ENCODE measurements at regions not wholly inside any gene's neighbourhood (a gene's known extent, or its start where the extent isn't known, plus 50 kb on each side); places are given as distances from the start of the nearest gene placed in this dataset.

GRCh38 chr3:72180405-72180804, 395.5 kb upstream of the PROK2 start:
- DNase-seq (no peak), ATAC-seq (ENCODE audit: low read depth in 2 of 2) (no peak)
- Mint-ChIP-seq H3K27ac (no peak overlapping the region), H3K4me1 (peaks cover 0 to 15% (median 0%) of the 10 kb centered on the region in 4 donors), H3K4me3 (no peak overlapping the region), H3K36me3 (no peaks in the 10 kb centered on the region), H3K27me3 (peaks cover 29% of the 10 kb centered on the region), H3K9me3 (peaks cover 0 to 5% (median 0%) of the 10 kb centered on the region in 7 donors)
- Histone ChIP-seq H3K27me3 (ENCODE audit: control insufficient read depth, insufficient read depth, low read length) (peaks cover 12% of the 10 kb centered on the region), H3K36me3 (ENCODE audit: control insufficient read depth, insufficient read depth, low read length) (no peaks in the 10 kb centered on the region), H3K9me3 (ENCODE audit: control insufficient read depth in 2 of 2, low read length in 2 of 2) (no peaks in the 10 kb centered on the region), H3K27ac (ENCODE audit: insufficient read depth, low read length, poor library complexity, severe bottlenecking) (no peak overlapping the region), H3K4me3 (ENCODE audit: low read depth, low read length) (no peak overlapping the region), H3K4me1 (ENCODE audit: control insufficient read depth, insufficient read depth, low read length, poor library complexity, severe bottlenecking) (peaks cover 7% of the 10 kb centered on the region)

- Histone ChIP-seq H3K9me3 (ENCODE audit: control insufficient read depth in 2 of 2, low read length in 2 of 2) (no peaks in the 10 kb centered on the region), H3K4me3 (ENCODE audit: low read depth, low read length) (no peak overlapping the region), H3K27ac (ENCODE audit: insufficient read depth, low read length, poor library complexity, severe bottlenecking) (no peak overlapping the region), H3K4me1 (ENCODE audit: control insufficient read depth, insufficient read depth, low read length, poor library complexity, severe bottlenecking) (peaks cover 7% of the 10 kb centered on the region), H3K36me3 (ENCODE audit: control insufficient read depth, insufficient read depth, low read length) (no peaks in the 10 kb centered on the region), H3K27me3 (ENCODE audit: control insufficient read depth, insufficient read depth, low read length) (peaks cover 14% of the 10 kb centered on the region)
- DNase-seq (no peak), ATAC-seq (ENCODE audit: low read depth in 2 of 2) (no peak)
- H3K27ac Mint-ChIP-seq = no peak overlapping the region
- peaks cover 0 to 5% (median 0%) of the 10 kb centered on the region in 7 donors for H3K9me3 Mint-ChIP-seq
- no peaks in the 10 kb centered on the region for H3K36me3 Mint-ChIP-seq
- peaks cover 0 to 15% (median 0%) of the 10 kb centered on the region in 4 donors for H3K4me1 Mint-ChIP-seq
- H3K4me3 Mint-ChIP-seq = no peak overlapping the region
- peaks cover 34% of the 10 kb centered on the region for H3K27me3 Mint-ChIP-seq
Measured at GRCh38 chr3:72179107-72179464, 394.1 kb upstream of the PROK2 start.

GRCh38 chr3:72178463-72179106, 393.6 kb upstream of the PROK2 start:
- H3K27me3 Mint-ChIP-seq = peaks cover 39% of the 10 kb centered on the region
- no peak overlapping the region for H3K27ac Mint-ChIP-seq
- Histone ChIP-seq H3K27me3 (ENCODE audit: control insufficient read depth, insufficient read depth, low read length) (peaks cover 14% of the 10 kb centered on the region), H3K9me3 (ENCODE audit: control insufficient read depth in 2 of 2, low read length in 2 of 2) (no peaks in the 10 kb centered on the region), H3K4me3 (ENCODE audit: low read depth, low read length) (no peak overlapping the region), H3K4me1 (ENCODE audit: control insufficient read depth, insufficient read depth, low read length, poor library complexity, severe bottlenecking) (peaks cover 7% of the 10 kb centered on the region), H3K27ac (ENCODE audit: insufficient read depth, low read length, poor library complexity, severe bottlenecking) (no peak overlapping the region), H3K36me3 (ENCODE audit: control insufficient read depth, insufficient read depth, low read length) (no peaks in the 10 kb centered on the region)
- no peak overlapping the region for H3K4me3 Mint-ChIP-seq
- H3K9me3 Mint-ChIP-seq = peaks cover 0 to 3% (median 0%) of the 10 kb centered on the region in 7 donors
- ATAC-seq (ENCODE audit: low read depth in 2 of 2) = no peak
- H3K36me3 Mint-ChIP-seq = no peaks in the 10 kb centered on the region
- DNase-seq = peak in 1 of 3 donors; percentile 27
- H3K4me1 Mint-ChIP-seq = peaks cover 0 to 15% (median 0%) of the 10 kb centered on the region in 4 donors

DNA sequence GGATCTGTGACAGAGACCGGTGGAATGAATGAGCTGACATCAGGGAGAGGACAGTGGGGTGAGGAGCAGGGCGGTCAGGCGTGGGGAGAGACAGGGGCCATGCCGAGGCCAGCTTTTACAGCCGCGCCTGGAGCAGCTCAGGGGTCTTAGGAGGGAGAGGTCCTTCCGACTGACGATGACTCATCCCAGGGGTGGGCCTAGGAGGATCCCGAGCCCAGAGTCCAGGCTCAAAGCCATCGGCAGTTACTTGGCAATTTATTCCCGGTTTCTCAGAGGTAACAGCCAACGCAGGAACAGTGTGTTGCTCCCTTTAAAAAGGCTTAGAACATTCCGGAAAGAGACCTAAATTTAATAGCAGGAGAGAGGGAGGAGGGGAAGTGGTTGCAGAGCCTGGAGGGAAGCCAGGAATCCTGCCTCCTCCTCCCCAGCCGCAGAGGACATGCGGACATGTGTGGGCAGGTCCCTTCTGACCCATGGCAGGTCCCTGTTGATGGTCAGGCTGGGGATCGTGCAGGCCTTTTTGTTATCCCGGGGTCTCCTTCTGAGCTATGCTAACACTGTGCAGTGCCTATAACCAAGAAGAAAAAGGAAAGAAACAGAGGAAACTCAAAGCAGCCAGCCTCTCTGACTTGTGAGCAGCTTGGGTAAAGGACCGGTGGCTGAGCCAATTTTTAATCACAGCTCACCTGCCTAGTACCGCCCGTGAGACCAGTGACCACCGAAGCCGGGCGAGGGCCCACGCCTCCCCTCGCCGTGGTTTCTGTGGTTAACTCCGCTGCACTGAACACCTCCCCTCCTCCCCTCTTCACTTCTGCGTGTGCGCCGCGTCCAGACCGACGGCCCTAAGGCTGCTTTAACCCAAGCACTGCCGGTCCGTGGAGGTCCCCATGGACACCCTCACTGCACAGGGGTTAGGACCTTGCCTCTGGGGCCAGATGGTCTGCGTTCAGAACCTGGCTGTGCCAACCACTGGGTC, 392.4 kb upstream of the PROK2 start:
- no peaks in the 10 kb centered on the region for H3K36me3 ChIP-seq (ENCODE audit: control insufficient read depth, insufficient read depth, low read length)
- H3K27me3 ChIP-seq (ENCODE audit: control insufficient read depth, insufficient read depth, low read length) = peaks cover 9% of the 10 kb centered on the region
- peaks cover 0 to 15% (median 0%) of the 10 kb centered on the region in 4 donors for H3K4me1 Mint-ChIP-seq
- H3K27ac Mint-ChIP-seq = no peak overlapping the region
- H3K4me3 Mint-ChIP-seq = peak overlapping the region in 2 of 4 donors; percentile 14 to 42
- H3K27ac ChIP-seq (ENCODE audit: insufficient read depth, low read length, poor library complexity, severe bottlenecking) = no peak overlapping the region
- H3K4me1 ChIP-seq (ENCODE audit: control insufficient read depth, insufficient read depth, low read length, poor library complexity, severe bottlenecking) = peaks cover 7% of the 10 kb centered on the region
- H3K27me3 Mint-ChIP-seq = peaks cover 35% of the 10 kb centered on the region
- DNase-seq (peak in 1 of 3 donors; percentile 47), ATAC-seq (ENCODE audit: low read depth in 2 of 2) (no peak)
- no peaks in the 10 kb centered on the region for H3K36me3 Mint-ChIP-seq
- peaks cover 0 to 3% (median 0%) of the 10 kb centered on the region in 7 donors for H3K9me3 Mint-ChIP-seq
- no peaks in the 10 kb centered on the region for H3K9me3 ChIP-seq (ENCODE audit: control insufficient read depth in 2 of 2, low read length in 2 of 2)
- H3K4me3 ChIP-seq (ENCODE audit: low read depth, low read length) = peak overlapping the region; percentile 21

DNA sequence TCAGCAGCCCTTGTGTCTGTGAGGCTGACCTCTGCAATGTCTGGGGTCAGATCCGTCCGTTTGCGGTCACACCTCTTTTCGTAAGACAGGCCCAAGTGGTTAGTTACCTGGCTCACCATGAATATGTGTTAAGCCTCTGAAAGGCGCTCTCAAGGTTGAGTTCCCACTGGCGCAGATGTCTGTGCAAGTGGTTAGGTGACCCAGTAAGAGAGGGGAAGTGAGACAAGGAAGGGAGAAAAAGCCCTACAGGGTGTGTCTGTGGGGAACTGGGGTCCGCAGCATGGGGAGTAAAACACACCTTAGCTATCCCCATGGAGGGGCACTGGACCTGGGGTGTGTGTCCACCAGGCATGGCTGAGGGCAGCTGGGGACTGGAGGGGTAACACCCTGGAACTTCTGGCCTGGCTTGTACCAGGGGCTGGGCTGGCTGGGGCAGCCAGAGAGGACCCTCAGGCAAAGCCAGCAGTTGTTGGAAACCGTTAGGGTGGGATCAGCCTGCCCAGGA, 391.6 kb upstream of the PROK2 start:
- Histone ChIP-seq H3K4me3 (ENCODE audit: low read depth, low read length) (no peak overlapping the region), H3K9me3 (ENCODE audit: control insufficient read depth in 2 of 2, low read length in 2 of 2) (no peaks in the 10 kb centered on the region), H3K4me1 (ENCODE audit: control insufficient read depth, insufficient read depth, low read length, poor library complexity, severe bottlenecking) (peaks cover 7% of the 10 kb centered on the region), H3K36me3 (ENCODE audit: control insufficient read depth, insufficient read depth, low read length) (no peaks in the 10 kb centered on the region), H3K27ac (ENCODE audit: insufficient read depth, low read length, poor library complexity, severe bottlenecking) (no peak overlapping the region), H3K27me3 (ENCODE audit: control insufficient read depth, insufficient read depth, low read length) (peaks cover 5% of the 10 kb centered on the region)
- Mint-ChIP-seq H3K4me1 (peaks cover 0 to 15% (median 0%) of the 10 kb centered on the region in 4 donors), H3K36me3 (no peaks in the 10 kb centered on the region), H3K4me3 (peak overlapping the region in 1 of 4 donors; percentile 46), H3K27ac (no peak overlapping the region), H3K9me3 (peaks cover 0 to 3% (median 0%) of the 10 kb centered on the region in 7 donors), H3K27me3 (peaks cover 28% of the 10 kb centered on the region)
- ATAC-seq (ENCODE audit: low read depth in 2 of 2) (peak in 1 of 2 donors; percentile 47), DNase-seq (no peak)

DNA sequence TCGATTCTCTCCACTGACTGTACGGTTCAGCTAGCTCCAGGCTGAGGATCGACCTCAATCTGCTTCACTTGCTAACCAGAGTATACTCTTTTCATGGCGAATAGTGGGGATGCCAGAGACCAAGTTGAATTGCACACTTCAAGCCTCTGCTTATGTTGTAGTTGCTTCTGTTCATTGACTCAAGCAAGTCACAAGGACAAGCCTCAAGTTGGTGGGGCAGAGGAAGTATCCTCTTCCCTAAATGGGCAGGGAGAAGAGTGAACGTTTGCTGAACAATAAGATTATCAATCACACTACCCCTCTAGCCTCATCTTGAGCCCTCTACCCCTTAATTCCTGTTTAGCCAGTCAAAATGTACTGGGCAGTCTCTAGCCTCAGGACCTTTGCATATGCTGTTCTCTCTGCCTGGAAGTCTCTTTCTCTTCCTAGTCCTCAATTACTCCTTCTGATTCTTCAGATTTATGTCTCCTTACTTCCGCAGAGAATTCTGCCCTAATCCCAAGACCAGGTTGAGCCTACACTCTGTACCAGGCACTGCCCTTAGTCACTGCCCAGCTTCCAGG, 390.4 kb upstream of the PROK2 start:
- H3K4me3 ChIP-seq (ENCODE audit: low read depth, low read length) = no peak overlapping the region
- Mint-ChIP-seq H3K9me3 (peaks cover 0 to 3% (median 0%) of the 10 kb centered on the region in 7 donors), H3K27ac (no peak overlapping the region), H3K27me3 (peaks cover 22% of the 10 kb centered on the region), H3K4me3 (no peak overlapping the region), H3K4me1 (peaks cover 0 to 15% (median 0%) of the 10 kb centered on the region in 4 donors), H3K36me3 (no peaks in the 10 kb centered on the region)
- no peak for ATAC-seq (ENCODE audit: low read depth in 2 of 2)
- H3K27ac ChIP-seq (ENCODE audit: insufficient read depth, low read length, poor library complexity, severe bottlenecking) = no peak overlapping the region
- DNase-seq = no peak
- peaks cover 2% of the 10 kb centered on the region for H3K27me3 ChIP-seq (ENCODE audit: control insufficient read depth, insufficient read depth, low read length)
- peaks cover 7% of the 10 kb centered on the region for H3K4me1 ChIP-seq (ENCODE audit: control insufficient read depth, insufficient read depth, low read length, poor library complexity, severe bottlenecking)
- no peaks in the 10 kb centered on the region for H3K9me3 ChIP-seq (ENCODE audit: control insufficient read depth in 2 of 2, low read length in 2 of 2)
- no peaks in the 10 kb centered on the region for H3K36me3 ChIP-seq (ENCODE audit: control insufficient read depth, insufficient read depth, low read length)

GRCh38 chr3:72174890-72175289, 389.9 kb upstream of the PROK2 start:
- peaks cover 0 to 3% (median 0%) of the 10 kb centered on the region in 7 donors for H3K9me3 Mint-ChIP-seq
- Histone ChIP-seq H3K9me3 (ENCODE audit: control insufficient read depth in 2 of 2, low read length in 2 of 2) (no peaks in the 10 kb centered on the region), H3K27me3 (ENCODE audit: control insufficient read depth, insufficient read depth, low read length) (peaks cover 2% of the 10 kb centered on the region), H3K4me3 (ENCODE audit: low read depth, low read length) (no peak overlapping the region), H3K27ac (ENCODE audit: insufficient read depth, low read length, poor library complexity, severe bottlenecking) (no peak overlapping the region), H3K36me3 (ENCODE audit: control insufficient read depth, insufficient read depth, low read length) (no peaks in the 10 kb centered on the region), H3K4me1 (ENCODE audit: control insufficient read depth, insufficient read depth, low read length, poor library complexity, severe bottlenecking) (peaks cover 7% of the 10 kb centered on the region)
- no peak overlapping the region for H3K4me3 Mint-ChIP-seq
- H3K27ac Mint-ChIP-seq = no peak overlapping the region
- H3K4me1 Mint-ChIP-seq = peaks cover 0 to 15% (median 0%) of the 10 kb centered on the region in 4 donors
- H3K27me3 Mint-ChIP-seq = peaks cover 22% of the 10 kb centered on the region
- ATAC-seq (ENCODE audit: low read depth in 2 of 2) (no peak), DNase-seq (no peak)
- H3K36me3 Mint-ChIP-seq = no peaks in the 10 kb centered on the region
